ENCODE measurements at regions not wholly inside any gene's neighbourhood (a gene's known extent, or its start where the extent isn't known, plus 50 kb on each side); places are given as distances from the start of the nearest gene placed in this dataset.

DNA sequence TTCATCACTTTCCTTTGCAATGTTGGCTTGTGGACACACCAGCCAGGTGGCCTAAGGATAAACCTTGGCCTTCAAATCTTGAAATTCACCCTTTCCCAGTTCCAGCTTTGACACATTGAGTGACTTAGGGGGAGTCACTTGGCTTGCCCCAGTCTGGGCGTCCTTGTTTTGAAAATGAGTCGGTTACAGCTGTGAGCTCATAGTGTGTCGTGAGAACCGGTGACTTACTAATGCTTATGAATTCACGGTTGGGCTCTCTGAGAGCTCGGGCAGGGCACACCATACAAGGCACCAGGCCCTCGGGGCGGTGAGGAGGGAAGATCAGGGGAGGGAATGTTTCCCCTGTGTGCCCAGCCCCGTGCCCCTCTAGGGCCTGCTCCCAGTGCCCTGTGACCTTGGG is 126.9 kb upstream of the TMPRSS2 start:
- TF ChIP-seq MYC (IDR thresholded peaks at IDR 0.05; ENCODE audit: low read depth, low read length) = no peak
- TF ChIP-seq POLR2A (IDR thresholded peaks at IDR 0.05; ENCODE audit: extremely low read depth, insufficient read length) = no peak
- TF ChIP-seq, protein P1, sequence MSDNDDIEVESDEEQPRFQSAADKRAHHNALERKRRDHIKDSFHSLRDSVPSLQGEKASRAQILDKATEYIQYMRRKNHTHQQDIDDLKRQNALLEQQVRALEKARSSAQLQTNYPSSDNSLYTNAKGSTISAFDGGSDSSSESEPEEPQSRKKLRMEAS (IDR thresholded peaks at IDR 0.05; ENCODE audit: low read depth, low read length) = no peak
- no peak for TF ChIP-seq CTCF (IDR thresholded peaks at IDR 0.05; ENCODE audit: low read depth, low read length)
- no peak for DNase-seq (ENCODE audit: low read depth)
- H3K4me3 ChIP-seq (ENCODE audit: low read depth, low read length) = no peak overlapping the region

- DNase-seq (ENCODE audit: low read depth) = no peak
- no peak for TF ChIP-seq MYC (IDR thresholded peaks at IDR 0.05; ENCODE audit: low read depth, low read length)
- no peak for TF ChIP-seq POLR2A (IDR thresholded peaks at IDR 0.05; ENCODE audit: extremely low read depth, insufficient read length)
- TF ChIP-seq CTCF (IDR thresholded peaks at IDR 0.05; ENCODE audit: low read depth, low read length) = no peak
- TF ChIP-seq, protein P1 (IDR thresholded peaks at IDR 0.05; ENCODE audit: low read depth, low read length) = no peak
- no peak overlapping the region for H3K4me3 ChIP-seq (ENCODE audit: low read depth, low read length)
These were observed 126.3 kb upstream of the TMPRSS2 start for GRCh38 chr21:41634211-41634694.

GRCh38 chr21:41633627-41634026 is 125.7 kb upstream of the TMPRSS2 start:
- TF ChIP-seq POLR2A (IDR thresholded peaks at IDR 0.05; ENCODE audit: extremely low read depth, insufficient read length) (no peak), CTCF (IDR thresholded peaks at IDR 0.05; ENCODE audit: low read depth, low read length) (no peak), MYC (IDR thresholded peaks at IDR 0.05; ENCODE audit: low read depth, low read length) (no peak)
- TF ChIP-seq, protein P1 (IDR thresholded peaks at IDR 0.05; ENCODE audit: low read depth, low read length) = no peak
- H3K4me3 ChIP-seq (ENCODE audit: low read depth, low read length) = no peak overlapping the region
- no peak for DNase-seq (ENCODE audit: low read depth)

- no peak overlapping the region for H3K4me3 ChIP-seq (ENCODE audit: low read depth, low read length)
- no peak for TF ChIP-seq MYC (IDR thresholded peaks at IDR 0.05; ENCODE audit: low read depth, low read length)
- no peak for TF ChIP-seq CTCF (IDR thresholded peaks at IDR 0.05; ENCODE audit: low read depth, low read length)
- no peak for TF ChIP-seq POLR2A (IDR thresholded peaks at IDR 0.05; ENCODE audit: extremely low read depth, insufficient read length)
- TF ChIP-seq, protein P1 (IDR thresholded peaks at IDR 0.05; ENCODE audit: low read depth, low read length) = no peak
- no peak for DNase-seq (ENCODE audit: low read depth)
These were observed 125.0 kb upstream of the TMPRSS2 start for GRCh38 chr21:41632748-41633475.

DNA sequence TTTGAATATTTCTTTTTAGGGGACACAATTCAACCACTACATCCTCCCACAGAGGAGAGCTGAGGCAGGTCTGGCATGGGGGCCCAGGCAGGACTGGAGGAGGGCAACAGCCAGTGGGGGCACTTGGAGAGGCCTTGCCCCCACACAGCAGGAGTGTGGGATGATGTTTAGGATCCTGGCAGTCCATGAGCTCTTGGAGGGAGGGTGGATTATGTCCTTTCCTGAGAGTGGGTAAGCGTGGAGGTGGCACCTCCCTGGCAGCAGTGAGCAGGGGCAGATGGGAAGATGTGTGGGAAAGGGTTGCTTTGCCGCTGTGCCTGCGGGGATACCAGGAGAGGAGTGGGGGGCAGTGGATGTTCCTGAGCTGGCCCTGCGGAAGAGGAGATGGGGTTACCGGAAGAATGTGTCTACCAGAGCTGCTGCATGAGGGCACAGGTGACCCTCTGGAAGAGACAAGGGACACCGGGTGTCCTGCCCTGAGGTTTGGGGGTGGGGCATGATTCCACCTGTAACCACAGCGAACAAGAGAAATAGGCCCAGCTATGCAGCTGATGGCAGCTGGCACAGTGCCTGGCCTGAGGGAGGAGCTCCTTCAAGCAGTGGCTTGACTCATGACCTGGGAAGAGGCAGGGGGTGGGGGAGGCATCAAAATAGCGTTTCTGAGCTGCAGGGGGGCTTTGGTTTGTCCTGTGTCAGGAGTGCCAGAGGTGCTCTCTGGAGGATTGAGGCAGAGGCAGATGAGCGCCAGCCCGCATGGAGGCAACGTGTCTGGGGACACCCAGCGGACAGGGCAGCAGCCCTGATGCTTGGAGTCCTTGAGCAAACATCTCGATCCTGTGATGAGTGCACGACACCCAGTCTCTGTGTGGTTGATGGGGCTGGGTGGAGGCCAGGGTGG is 123.9 kb upstream of the TMPRSS2 start:
- no peak for DNase-seq (ENCODE audit: low read depth)
- no peak overlapping the region for H3K4me3 ChIP-seq (ENCODE audit: low read depth, low read length)
- TF ChIP-seq POLR2A (IDR thresholded peaks at IDR 0.05; ENCODE audit: extremely low read depth, insufficient read length) = no peak
- TF ChIP-seq, protein P1 (IDR thresholded peaks at IDR 0.05; ENCODE audit: low read depth, low read length) = no peak
- TF ChIP-seq CTCF (IDR thresholded peaks at IDR 0.05; ENCODE audit: low read depth, low read length) = no peak
- no peak for TF ChIP-seq MYC (IDR thresholded peaks at IDR 0.05; ENCODE audit: low read depth, low read length)

Data from NB4 (cell line).